WTC11 (cell line): ENCODE measurements at regions not wholly inside any gene's neighbourhood (a gene's known extent, or its start where the extent isn't known, plus 50 kb on each side); places are given as distances from the start of the nearest gene placed in this dataset.

Experiments used
- ATAC-seq: fragments of 200-7000 bp; cut with Tn5 transposase; 2 replicates; pipeline ENCODE4 v1.10.0; 2021; ENCODE audit warnings: mild to moderate bottlenecking, moderate library complexity
- CTCF ChIA-PET: fragments of 300-600 bp; sonication (Branson Sonifier 250); formaldehyde crosslinking; loops from one replicate; lab custom pipeline; 2021; ENCODE audit warnings: antibody characterized with exemption; lab: Charles Lee
- POLR2A ChIA-PET: fragments of 350-600 bp; sonication (Branson Sonifier 250); formaldehyde crosslinking; loops from one replicate; lab custom pipeline; 2021; ENCODE audit warnings: antibody characterized with exemption; lab: Charles Lee
- DNase-seq: peaks from one replicate; pipeline ENCODE4 v3.0.0; 2021; ENCODE audit warnings: low spot score
- H3K27ac Mint-ChIP-seq: 2 replicates; pipeline ENCODE4 v1.8.0; 2021; ENCODE audit warnings: mixed read lengths
- H3K27me3 Mint-ChIP-seq: 2 replicates; pipeline ENCODE4 v1.8.0; 2021; ENCODE audit warnings: low read depth, mild to moderate bottlenecking, moderate library complexity, mixed read lengths
- H3K36me3 Mint-ChIP-seq: 2 replicates; pipeline ENCODE4 v1.8.0; 2021; ENCODE audit warnings: mixed read lengths
- H3K4me1 Mint-ChIP-seq: 2 replicates; pipeline ENCODE4 v1.8.0; 2022; ENCODE audit warnings: mixed read lengths
- H3K4me3 Mint-ChIP-seq: 2 replicates; pipeline ENCODE4 v1.8.0; 2021; ENCODE audit warnings: mild to moderate bottlenecking, moderate library complexity, mixed read lengths
- H3K9me3 Mint-ChIP-seq: 2 replicates; pipeline ENCODE4 v1.8.0; 2021; ENCODE audit warnings: mixed read lengths
- AFF4 ChIP-seq: sonication (generic); formaldehyde crosslinking; IDR thresholded peaks from 2 replicates; pipeline ENCODE4 v1.8.1; 2023; ENCODE audit warnings: mild to moderate bottlenecking, missing genetic modification reagents, borderline replicate concordance
- ATF2 ChIP-seq: sonication (generic); formaldehyde crosslinking; IDR thresholded peaks from 2 replicates; pipeline ENCODE4 v1.8.1; 2022; ENCODE audit warnings: low read depth, missing genetic modification reagents, borderline replicate concordance
- CTCF ChIP-seq: fragments of 200-600 bp; IDR thresholded peaks from 2 replicates; pipeline ENCODE4 v1.8.0; 2022; ENCODE audit warnings: antibody characterized with exemption
- MXD4 ChIP-seq: fragments of 250-450 bp; sonication (Bioruptor Pico); IDR thresholded peaks from 2 replicates; pipeline ENCODE4 v1.8.0; 2021; ENCODE audit warnings: mild to moderate bottlenecking, moderate library complexity, borderline replicate concordance
- NFYB ChIP-seq: sonication (generic); formaldehyde crosslinking; conservative IDR thresholded peaks from 2 replicates; pipeline ENCODE4 v1.8.0; 2022; ENCODE audit warnings: low read depth, missing genetic modification reagents
- PRRX2 ChIP-seq: fragments of 250-450 bp; sonication (Bioruptor Pico); IDR thresholded peaks from 2 replicates; pipeline ENCODE4 v1.8.0; 2021; ENCODE audit warnings: mild to moderate bottlenecking
- RORB ChIP-seq: fragments of 250-450 bp; sonication (Bioruptor Pico); IDR thresholded peaks from 2 replicates; pipeline ENCODE4 v1.9.0; 2021; ENCODE audit warnings: mild to moderate bottlenecking
- STAT6 ChIP-seq: sonication (generic); formaldehyde crosslinking; conservative IDR thresholded peaks from 2 replicates; pipeline ENCODE4 v1.8.1; 2023; ENCODE audit warnings: mild to moderate bottlenecking, low read depth, missing genetic modification reagents, moderate library complexity

GRCh38 chr5:39760385-39761198 lies 335.8 kb upstream of the DAB2 start:
- ATAC-seq (no peak), DNase-seq (no peak)
- Mint-ChIP-seq H3K9me3 (peaks cover 7% of the 10 kb centered on the region), H3K36me3 (no peaks in the 10 kb centered on the region), H3K27me3 (no peaks in the 10 kb centered on the region), H3K4me3 (no peak overlapping the region), H3K4me1 (no peaks in the 10 kb centered on the region), H3K27ac (no peak overlapping the region)
- ChIA-PET CTCF (no interaction called here), POLR2A (no interaction called here)
- no peak for TF ChIP-seq PRRX2

- peaks cover 7% of the 10 kb centered on the region for H3K9me3 Mint-ChIP-seq
- no peak for TF ChIP-seq MXD4 (CRISPR knock-in tag)
- no peak for TF ChIP-seq CTCF
- TF ChIP-seq, all 79 proteins: peak for 0
- no peaks in the 10 kb centered on the region for H3K27me3 Mint-ChIP-seq
- no peak overlapping the region for H3K27ac Mint-ChIP-seq
- ChIA-PET CTCF (no interaction called here), POLR2A (no interaction called here)
- H3K4me1 Mint-ChIP-seq, result no peaks in the 10 kb centered on the region
- no peak for DNase-seq
- ATAC-seq, result no peak
- no peak overlapping the region for H3K4me3 Mint-ChIP-seq
- H3K36me3 Mint-ChIP-seq, result no peaks in the 10 kb centered on the region
Measured at GRCh38 chr5:39759701-39760100, 334.9 kb upstream of the DAB2 start.

GRCh38 chr5:39758426-39758825 lies 333.6 kb upstream of the DAB2 start:
- H3K36me3 Mint-ChIP-seq, result 0 out of 2 replicates have a peak, but pooled peaks cover 3% of the 10 kb centered on the region
- no peak overlapping the region for H3K27ac Mint-ChIP-seq
- ChIA-PET CTCF (no interaction called here), POLR2A (no interaction called here)
- H3K4me1 Mint-ChIP-seq, result no peaks in the 10 kb centered on the region
- no peak for TF ChIP-seq STAT6 (CRISPR knock-in tag)
- TF ChIP-seq NFYB (CRISPR knock-in tag), result no peak
- TF ChIP-seq AFF4 (CRISPR knock-in tag), result no peak
- no peak for TF ChIP-seq ATF2 (CRISPR knock-in tag)
- no peak for TF ChIP-seq RORB (CRISPR knock-in tag)
- no peak for TF ChIP-seq MXD4 (CRISPR knock-in tag)
- H3K9me3 Mint-ChIP-seq, result peaks cover 8% of the 10 kb centered on the region
- ATAC-seq, result no peak
- no peak overlapping the region for H3K4me3 Mint-ChIP-seq
- H3K27me3 Mint-ChIP-seq, result no peaks in the 10 kb centered on the region
- DNase-seq, result no peak
